ENCODE measurements at regions not wholly inside any gene's neighbourhood (a gene's known extent, or its start where the extent isn't known, plus 50 kb on each side); places are given as distances from the start of the nearest gene placed in this dataset.

GRCh38 chr13:81779876-81780275 is 1439.0 kb upstream of the SPRY2 start:
- Histone ChIP-seq H3K4me1 (no peaks in the 10 kb centered on the region), H3K36me3 (no peaks in the 10 kb centered on the region), H3K27ac (no peak overlapping the region), H3K27me3 (no peaks in the 10 kb centered on the region), H3K9me3 (no peaks in the 10 kb centered on the region), H3K4me3 (no peak overlapping the region)
- no peak for DNase-seq (ENCODE audit: low spot score)
- TF ChIP-seq, protein P1, sequence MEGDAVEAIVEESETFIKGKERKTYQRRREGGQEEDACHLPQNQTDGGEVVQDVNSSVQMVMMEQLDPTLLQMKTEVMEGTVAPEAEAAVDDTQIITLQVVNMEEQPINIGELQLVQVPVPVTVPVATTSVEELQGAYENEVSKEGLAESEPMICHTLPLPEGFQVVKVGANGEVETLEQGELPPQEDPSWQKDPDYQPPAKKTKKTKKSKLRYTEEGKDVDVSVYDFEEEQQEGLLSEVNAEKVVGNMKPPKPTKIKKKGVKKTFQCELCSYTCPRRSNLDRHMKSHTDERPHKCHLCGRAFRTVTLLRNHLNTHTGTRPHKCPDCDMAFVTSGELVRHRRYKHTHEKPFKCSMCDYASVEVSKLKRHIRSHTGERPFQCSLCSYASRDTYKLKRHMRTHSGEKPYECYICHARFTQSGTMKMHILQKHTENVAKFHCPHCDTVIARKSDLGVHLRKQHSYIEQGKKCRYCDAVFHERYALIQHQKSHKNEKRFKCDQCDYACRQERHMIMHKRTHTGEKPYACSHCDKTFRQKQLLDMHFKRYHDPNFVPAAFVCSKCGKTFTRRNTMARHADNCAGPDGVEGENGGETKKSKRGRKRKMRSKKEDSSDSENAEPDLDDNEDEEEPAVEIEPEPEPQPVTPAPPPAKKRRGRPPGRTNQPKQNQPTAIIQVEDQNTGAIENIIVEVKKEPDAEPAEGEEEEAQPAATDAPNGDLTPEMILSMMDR (IDR thresholded peaks at IDR 0.05) = no peak

DNA sequence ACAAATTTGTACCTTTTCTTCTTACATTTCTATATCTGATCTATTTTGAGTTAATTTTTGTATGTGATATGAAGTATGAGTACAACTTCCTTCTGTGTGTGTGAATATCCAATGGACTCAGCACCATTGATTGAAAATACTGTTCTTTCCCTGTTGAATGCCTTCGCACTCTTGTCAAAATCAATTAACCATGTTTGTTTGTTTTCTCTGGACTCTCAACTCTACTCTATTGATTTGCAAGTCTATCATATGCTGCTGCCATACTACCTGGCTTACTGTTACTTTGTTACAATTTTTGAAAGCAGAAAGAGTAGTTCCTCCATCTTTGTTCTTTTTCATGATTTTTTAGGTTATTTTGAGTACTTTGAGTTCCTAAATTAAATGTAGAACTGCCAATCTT is 1437.4 kb upstream of the SPRY2 start:
- TF ChIP-seq, protein P1 (IDR thresholded peaks at IDR 0.05) = no peak
- no peak overlapping the region for H3K4me3 ChIP-seq
- no peaks in the 10 kb centered on the region for H3K36me3 ChIP-seq
- no peak for DNase-seq (ENCODE audit: low spot score)
- no peaks in the 10 kb centered on the region for H3K27me3 ChIP-seq
- no peaks in the 10 kb centered on the region for H3K4me1 ChIP-seq
- no peak overlapping the region for H3K27ac ChIP-seq
- H3K9me3 ChIP-seq = no peaks in the 10 kb centered on the region

GRCh38 chr13:81773263-81773662 is 1432.3 kb upstream of the SPRY2 start:
- H3K27ac ChIP-seq = no peak overlapping the region
- TF ChIP-seq, protein P1 (IDR thresholded peaks at IDR 0.05) = no peak
- no peaks in the 10 kb centered on the region for H3K27me3 ChIP-seq
- no peaks in the 10 kb centered on the region for H3K36me3 ChIP-seq
- H3K4me3 ChIP-seq = no peak overlapping the region
- DNase-seq (ENCODE audit: low spot score) = no peak
- no peaks in the 10 kb centered on the region for H3K9me3 ChIP-seq
- H3K4me1 ChIP-seq = no peaks in the 10 kb centered on the region

DNA sequence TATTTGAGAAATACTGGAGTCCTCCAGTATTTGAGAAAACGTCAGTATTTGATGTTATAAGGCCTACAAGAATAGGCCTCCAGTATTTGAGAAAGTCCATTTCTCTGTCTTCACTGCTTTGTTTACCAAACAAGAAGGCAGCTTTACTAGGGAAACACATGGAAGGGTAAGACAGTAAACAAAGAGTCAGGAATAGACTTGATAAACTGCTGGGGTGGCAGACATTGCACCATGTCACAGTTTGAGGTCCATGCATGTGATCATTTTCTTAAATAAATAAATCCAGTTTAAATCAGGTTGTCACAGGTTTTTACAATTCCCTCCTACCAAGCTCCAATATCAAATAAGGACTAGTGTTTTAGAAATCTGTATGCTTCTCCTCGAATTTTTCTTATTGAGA is 1431.0 kb upstream of the SPRY2 start:
- Histone ChIP-seq H3K27ac (no peak overlapping the region), H3K27me3 (no peaks in the 10 kb centered on the region), H3K36me3 (no peaks in the 10 kb centered on the region), H3K9me3 (no peaks in the 10 kb centered on the region), H3K4me3 (no peak overlapping the region), H3K4me1 (no peaks in the 10 kb centered on the region)
- TF ChIP-seq, protein P1 (IDR thresholded peaks at IDR 0.05) = no peak
- DNase-seq (ENCODE audit: low spot score) = no peak

DNA sequence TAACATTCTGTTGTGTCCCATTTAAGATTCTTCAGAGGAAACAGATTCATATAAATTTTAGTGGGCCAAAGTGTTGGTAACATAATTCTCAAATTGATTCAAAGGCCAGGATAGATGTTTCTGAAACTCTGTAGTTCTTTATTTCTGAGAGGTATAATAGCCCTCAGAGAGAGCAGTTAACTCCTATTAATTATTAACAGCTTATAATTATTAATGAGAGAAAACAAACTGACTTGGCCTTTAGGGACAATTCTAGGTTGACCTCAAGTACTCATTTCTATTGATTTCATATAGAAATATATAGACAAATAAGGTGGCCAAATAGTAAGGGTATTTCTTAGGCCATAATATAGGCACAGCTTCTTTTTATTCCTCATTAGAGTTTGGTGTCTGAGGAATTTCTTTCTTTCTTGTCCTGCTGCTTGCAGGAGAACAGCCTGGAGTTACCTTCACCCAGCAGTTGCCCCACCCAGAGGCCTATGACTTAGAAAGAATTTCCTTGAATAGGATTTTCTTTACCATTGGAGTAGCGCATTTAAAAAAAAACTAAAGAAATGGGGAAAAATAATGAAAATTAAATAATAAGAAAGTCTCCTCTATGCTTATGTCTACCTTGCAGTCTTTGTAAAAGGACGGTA is 1430.1 kb upstream of the SPRY2 start:
- no peak for DNase-seq (ENCODE audit: low spot score)
- H3K4me1 ChIP-seq = no peaks in the 10 kb centered on the region

More for the DNA sequence above, 1430.1 kb upstream of the SPRY2 start:
- TF ChIP-seq, protein P1 (IDR thresholded peaks at IDR 0.05) = no peak
- Histone ChIP-seq H3K27me3 (no peaks in the 10 kb centered on the region), H3K9me3 (no peaks in the 10 kb centered on the region), H3K27ac (no peak overlapping the region), H3K36me3 (no peaks in the 10 kb centered on the region), H3K4me3 (no peak overlapping the region)
